OCI-LY1 (cell line): ENCODE measurements at regions not wholly inside any gene's neighbourhood (a gene's known extent, or its start where the extent isn't known, plus 50 kb on each side); places are given as distances from the start of the nearest gene placed in this dataset.

Experiments used
- H2AFZ ChIP-seq: fragments of 200-600 bp; sonication (generic), shearing (Covaris generic); 2 replicates; pipeline ENCODE4 v1.6.0; 2014; ENCODE audit warnings: antibody characterized with exemption, mild to moderate bottlenecking, low read length
- H3F3A ChIP-seq: fragments of 200-600 bp; sonication (generic), shearing (Covaris generic); 2 replicates; pipeline ENCODE4 v1.6.0; 2014; ENCODE audit warnings: mild to moderate bottlenecking, antibody characterized with exemption, low read length, moderate library complexity; ENCODE audit not compliant: insufficient read depth
- H3K27ac ChIP-seq: fragments of 200-600 bp; sonication (generic); 2 replicates; pipeline ENCODE4 v1.5.1; 2014; ENCODE audit warnings: low read length, mixed run types, mild to moderate bottlenecking, low read depth; ENCODE audit not compliant: poor library complexity, severe bottlenecking
- H3K27me3 ChIP-seq: fragments of 200-600 bp; sonication (generic); 2 replicates; pipeline ENCODE4 v1.6.0; 2014; ENCODE audit warnings: antibody characterized with exemption, mild to moderate bottlenecking, low read length, moderate library complexity; ENCODE audit not compliant: insufficient read depth
- H3K36me3 ChIP-seq: fragments of 200-600 bp; sonication (generic); 2 replicates; pipeline ENCODE4 v1.6.1; 2014; ENCODE audit warnings: mild to moderate bottlenecking, antibody characterized with exemption, low read length, moderate library complexity, mixed read lengths; ENCODE audit not compliant: insufficient read depth
- H3K4me1 ChIP-seq: fragments of 200-600 bp; sonication (generic); 2 replicates; pipeline ENCODE4 v1.5.1; 2014; ENCODE audit warnings: mild to moderate bottlenecking, low read length, moderate library complexity; ENCODE audit not compliant: insufficient read depth, severe bottlenecking
- H3K4me2 ChIP-seq: fragments of 200-600 bp; sonication (generic), shearing (Covaris generic); 2 replicates; pipeline ENCODE4 v1.6.1; 2014; ENCODE audit warnings: low read length
- H3K4me3 ChIP-seq: fragments of 200-600 bp; sonication (generic); 2 replicates; pipeline ENCODE4 v1.5.1; 2014; ENCODE audit warnings: low read length, low read depth, mild to moderate bottlenecking, mixed read lengths; ENCODE audit not compliant: poor library complexity, severe bottlenecking
- H3K79me2 ChIP-seq: fragments of 200-600 bp; shearing (Covaris generic); 2 replicates; pipeline ENCODE4 v1.6.1; 2016; ENCODE audit warnings: mixed run types, low read length, mixed read lengths; ENCODE audit not compliant: insufficient read depth
- H3K9ac ChIP-seq: fragments of 200-600 bp; sonication (generic), shearing (Covaris generic); 2 replicates; pipeline ENCODE4 v1.6.1; 2014; ENCODE audit warnings: mild to moderate bottlenecking, low read length, mixed read lengths
- H3K9me2 ChIP-seq: fragments of 200-600 bp; sonication (generic), shearing (Covaris generic); 2 replicates; pipeline ENCODE4 v1.6.1; 2014; ENCODE audit warnings: low read depth, mild to moderate bottlenecking, low read length, mixed read lengths
- H3K9me3 ChIP-seq: fragments of 200-600 bp; shearing (Covaris generic); 2 replicates; pipeline ENCODE4 v1.6.1; 2014; ENCODE audit warnings: low read length, mixed read lengths
- H4K20me1 ChIP-seq: fragments of 200-600 bp; sonication (generic), shearing (Covaris generic); 2 replicates; pipeline ENCODE4 v1.6.0; 2016; ENCODE audit warnings: mild to moderate bottlenecking, low read length; ENCODE audit not compliant: insufficient read depth
- EZH2 ChIP-seq: fragments of 200-600 bp; sonication (generic), shearing (Covaris generic); IDR thresholded peaks from 2 replicates; pipeline ENCODE4 v1.8.0; 2017; ENCODE audit warnings: borderline replicate concordance, mixed run types, mild to moderate bottlenecking, antibody characterized with exemption, low read length, moderate library complexity, mixed read lengths
- TF ChIP-seq, protein P1 (sequence below): fragments of 200-600 bp; sonication (generic), shearing (Covaris generic); IDR thresholded peaks from 2 replicates; pipeline ENCODE4 v1.5.1; 2017; ENCODE audit warnings: mild to moderate bottlenecking, antibody characterized with exemption, low read length, moderate library complexity, mixed read lengths

GRCh38 chr15:81784751-81785150 is 261.1 kb downstream of the MEX3B start:
- H3K9ac ChIP-seq = no peak overlapping the region
- H3F3A ChIP-seq = no peaks in the 10 kb centered on the region
- H3K9me2 ChIP-seq = no peaks in the 10 kb centered on the region
- no peak overlapping the region for H3K4me3 ChIP-seq
- no peaks in the 10 kb centered on the region for H3K36me3 ChIP-seq
- H3K4me2 ChIP-seq = no peak overlapping the region
- no peaks in the 10 kb centered on the region for H4K20me1 ChIP-seq
- H3K79me2 ChIP-seq = no peaks in the 10 kb centered on the region
- TF ChIP-seq, protein P1, sequence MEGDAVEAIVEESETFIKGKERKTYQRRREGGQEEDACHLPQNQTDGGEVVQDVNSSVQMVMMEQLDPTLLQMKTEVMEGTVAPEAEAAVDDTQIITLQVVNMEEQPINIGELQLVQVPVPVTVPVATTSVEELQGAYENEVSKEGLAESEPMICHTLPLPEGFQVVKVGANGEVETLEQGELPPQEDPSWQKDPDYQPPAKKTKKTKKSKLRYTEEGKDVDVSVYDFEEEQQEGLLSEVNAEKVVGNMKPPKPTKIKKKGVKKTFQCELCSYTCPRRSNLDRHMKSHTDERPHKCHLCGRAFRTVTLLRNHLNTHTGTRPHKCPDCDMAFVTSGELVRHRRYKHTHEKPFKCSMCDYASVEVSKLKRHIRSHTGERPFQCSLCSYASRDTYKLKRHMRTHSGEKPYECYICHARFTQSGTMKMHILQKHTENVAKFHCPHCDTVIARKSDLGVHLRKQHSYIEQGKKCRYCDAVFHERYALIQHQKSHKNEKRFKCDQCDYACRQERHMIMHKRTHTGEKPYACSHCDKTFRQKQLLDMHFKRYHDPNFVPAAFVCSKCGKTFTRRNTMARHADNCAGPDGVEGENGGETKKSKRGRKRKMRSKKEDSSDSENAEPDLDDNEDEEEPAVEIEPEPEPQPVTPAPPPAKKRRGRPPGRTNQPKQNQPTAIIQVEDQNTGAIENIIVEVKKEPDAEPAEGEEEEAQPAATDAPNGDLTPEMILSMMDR = no peak
- TF ChIP-seq EZH2 = no peak
- H3K9me3 ChIP-seq = no peaks in the 10 kb centered on the region
- H3K4me1 ChIP-seq = no peaks in the 10 kb centered on the region
- H3K27me3 ChIP-seq = no peaks in the 10 kb centered on the region
- H2AFZ ChIP-seq = no peak overlapping the region
- H3K27ac ChIP-seq = no peak overlapping the region

DNA sequence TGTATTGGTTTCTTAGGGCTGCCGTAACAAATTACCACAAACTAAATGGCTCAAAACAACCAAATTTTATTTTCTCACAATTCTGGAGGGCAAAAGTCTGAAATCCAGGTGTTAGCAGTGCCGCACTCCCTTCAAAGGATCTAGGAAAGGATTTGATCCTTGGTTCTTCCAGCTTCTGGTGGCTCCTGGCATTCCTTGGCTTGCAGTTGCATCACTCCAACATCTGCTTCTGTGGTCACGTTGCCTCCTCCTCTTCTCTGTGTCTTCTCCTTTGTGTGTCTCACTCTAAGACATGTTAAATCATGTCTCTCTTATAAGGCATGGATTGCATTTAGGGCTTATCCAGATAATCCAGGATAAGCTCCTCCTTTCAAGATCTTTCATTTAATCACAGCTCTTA is 262.2 kb downstream of the MEX3B start:
- H4K20me1 ChIP-seq = no peaks in the 10 kb centered on the region
- no peak for TF ChIP-seq EZH2
- TF ChIP-seq, protein P1 = no peak
- no peaks in the 10 kb centered on the region for H3K9me2 ChIP-seq
- H3K27ac ChIP-seq = no peak overlapping the region
- no peaks in the 10 kb centered on the region for H3K27me3 ChIP-seq
- no peaks in the 10 kb centered on the region for H3K4me1 ChIP-seq
- no peaks in the 10 kb centered on the region for H3F3A ChIP-seq
- H3K9ac ChIP-seq = no peak overlapping the region
- H3K9me3 ChIP-seq = no peaks in the 10 kb centered on the region
- no peaks in the 10 kb centered on the region for H3K36me3 ChIP-seq
- no peaks in the 10 kb centered on the region for H3K79me2 ChIP-seq
- no peak overlapping the region for H3K4me3 ChIP-seq
- H2AFZ ChIP-seq = no peak overlapping the region
- H3K4me2 ChIP-seq = no peak overlapping the region

GRCh38 chr15:81783076-81783475 is 262.7 kb downstream of the MEX3B start:
- Histone ChIP-seq H3K4me3 (no peak overlapping the region), H3K27me3 (no peaks in the 10 kb centered on the region), H3K9ac (no peak overlapping the region), H3K27ac (no peak overlapping the region), H2AFZ (no peak overlapping the region), H3K4me2 (no peak overlapping the region), H3K9me2 (no peaks in the 10 kb centered on the region), H3K36me3 (no peaks in the 10 kb centered on the region), H3F3A (no peaks in the 10 kb centered on the region), H3K79me2 (no peaks in the 10 kb centered on the region), H3K9me3 (no peaks in the 10 kb centered on the region), H3K4me1 (no peaks in the 10 kb centered on the region), H4K20me1 (no peaks in the 10 kb centered on the region)
- no peak for TF ChIP-seq EZH2
- TF ChIP-seq, protein P1 = no peak
